ENCODE measurements at regions not wholly inside any gene's neighbourhood (a gene's known extent, or its start where the extent isn't known, plus 50 kb on each side); places are given as distances from the start of the nearest gene placed in this dataset.
A peak's percentile ranks its signal among the peaks of the same experiment; 100 is the strongest.
"Not testable (repeated sequence)": the region's sequence is repeated elsewhere in the genome, so short reads cannot be mapped to it uniquely, and the experiment has no call there.

DNA sequence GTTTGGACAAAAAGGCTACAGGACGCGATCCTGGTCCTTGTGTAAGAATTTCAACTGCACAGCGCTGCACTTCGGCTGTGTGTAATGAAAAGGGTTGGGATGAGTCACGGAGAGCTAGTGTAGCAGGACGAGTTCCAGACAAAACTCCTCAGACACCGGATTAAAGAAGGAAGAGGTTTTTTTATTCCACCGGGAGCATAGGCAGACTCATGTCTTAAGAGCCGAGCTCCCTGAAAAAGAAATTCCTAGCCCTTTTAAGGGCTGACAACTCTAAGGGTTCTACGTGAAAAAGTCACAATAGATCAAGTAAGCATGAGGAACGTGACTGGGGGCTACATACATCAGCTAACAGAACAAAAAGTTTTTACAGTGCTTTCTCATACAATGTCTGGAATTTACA lies 54.8 kb upstream of the FAM90A1 start:
- DNase-seq, result not testable (repeated sequence)

DNA sequence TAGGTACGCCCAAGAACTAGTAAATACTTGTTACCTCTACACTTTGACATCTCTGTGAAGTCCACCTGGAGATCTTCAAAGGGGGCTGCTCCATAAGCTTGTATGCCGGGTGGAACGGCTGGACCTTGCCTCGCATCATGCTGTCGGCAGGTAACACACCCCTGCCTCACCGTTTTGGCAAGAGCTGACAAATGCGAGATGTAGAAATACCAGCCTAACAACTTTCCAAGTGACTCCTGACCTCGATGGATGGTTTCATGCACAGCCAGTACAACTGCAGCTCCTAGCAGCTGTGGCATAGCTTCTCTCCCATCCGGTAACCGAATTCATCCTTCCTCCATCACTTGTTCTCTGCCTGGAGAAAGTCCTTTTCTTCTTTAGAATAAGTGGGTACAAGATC lies 58.3 kb upstream of the FAM90A1 start:
- DNase-seq, result not testable (repeated sequence)

DNA sequence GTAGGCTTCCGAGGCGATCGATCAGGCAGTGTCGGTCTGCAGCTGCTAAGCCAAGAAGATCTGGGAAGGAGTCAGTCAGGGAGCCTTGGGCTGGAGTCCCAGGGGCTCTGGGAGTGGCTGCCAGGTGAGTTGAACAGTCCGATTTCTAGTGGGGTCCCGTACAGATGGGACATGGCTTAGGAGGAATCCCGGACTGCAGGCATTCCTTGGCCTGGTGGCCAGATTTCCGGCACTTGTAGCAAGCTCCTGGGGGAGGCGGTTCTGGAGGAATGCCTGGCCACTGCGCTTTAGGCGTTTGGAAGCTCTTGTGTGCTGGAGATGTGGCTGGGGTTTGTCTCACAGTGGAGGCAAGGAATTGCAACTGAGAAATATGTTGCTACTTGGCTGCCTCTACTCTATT lies 64.3 kb upstream of the FAM90A1 start:
- DNase-seq, result not testable (repeated sequence)

DNA sequence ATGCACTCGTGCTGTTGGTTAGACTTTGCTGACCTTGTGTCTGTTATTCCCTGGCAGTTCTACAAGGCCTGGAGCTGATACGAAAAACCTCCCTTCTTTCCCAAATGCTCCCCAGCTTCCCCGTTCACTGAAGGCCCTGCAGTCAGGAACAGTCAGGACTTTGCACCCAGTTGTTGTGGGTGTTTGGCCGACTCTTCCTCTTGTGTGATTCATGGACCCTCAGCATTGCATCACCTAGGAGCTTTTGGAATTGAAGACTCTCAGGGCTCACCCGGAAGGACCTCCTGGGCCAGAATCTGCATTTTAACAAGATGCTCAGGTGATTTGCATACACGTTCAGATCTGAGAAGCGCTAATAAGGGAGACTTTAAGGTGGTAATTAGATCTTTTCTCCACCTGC lies 67.2 kb upstream of the FAM90A1 start:
- DNase-seq, result not testable (repeated sequence)

DNA sequence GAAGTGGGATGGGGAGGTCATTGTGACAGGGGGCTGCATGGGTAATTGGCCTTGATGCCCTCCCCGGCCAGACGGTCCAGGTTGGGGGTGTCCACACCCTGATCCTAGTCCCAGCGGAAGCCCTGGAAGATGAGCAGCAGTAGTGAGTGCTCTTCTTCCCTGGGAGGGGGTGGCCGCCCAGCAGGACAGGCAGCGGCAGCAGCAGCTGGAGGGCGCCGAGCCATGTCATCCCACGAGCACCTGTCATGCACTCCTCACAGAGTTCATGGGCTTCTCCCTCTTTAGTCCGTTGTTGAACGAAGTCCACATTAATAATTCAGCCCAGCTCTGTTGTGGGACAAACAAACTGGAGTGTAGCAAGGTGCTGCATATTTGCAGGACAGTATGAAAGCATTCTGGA lies 81.2 kb upstream of the FAM90A1 start:
- DNase-seq, result not testable (repeated sequence)

DNA sequence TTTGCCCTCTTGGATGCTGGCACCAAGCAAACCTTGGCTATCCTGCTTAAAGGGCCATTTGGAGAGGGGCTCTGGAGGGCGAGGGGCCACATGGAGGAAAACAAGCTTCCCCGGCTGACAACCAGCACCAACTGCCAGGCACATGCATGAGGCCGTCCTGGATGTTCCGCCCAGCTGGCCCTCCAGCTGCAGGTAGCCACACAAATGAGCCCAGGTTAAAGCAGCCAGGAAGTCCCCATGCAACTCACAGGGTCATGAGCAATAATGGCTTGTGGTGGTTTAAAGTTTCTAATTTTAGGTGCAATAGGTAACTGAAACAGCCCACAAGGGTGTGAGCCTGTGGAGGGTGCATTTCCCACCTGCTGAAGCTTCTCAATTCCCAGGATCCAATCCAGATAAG lies 88.6 kb upstream of the FAM90A1 start:
- not testable (repeated sequence) for DNase-seq

DNA sequence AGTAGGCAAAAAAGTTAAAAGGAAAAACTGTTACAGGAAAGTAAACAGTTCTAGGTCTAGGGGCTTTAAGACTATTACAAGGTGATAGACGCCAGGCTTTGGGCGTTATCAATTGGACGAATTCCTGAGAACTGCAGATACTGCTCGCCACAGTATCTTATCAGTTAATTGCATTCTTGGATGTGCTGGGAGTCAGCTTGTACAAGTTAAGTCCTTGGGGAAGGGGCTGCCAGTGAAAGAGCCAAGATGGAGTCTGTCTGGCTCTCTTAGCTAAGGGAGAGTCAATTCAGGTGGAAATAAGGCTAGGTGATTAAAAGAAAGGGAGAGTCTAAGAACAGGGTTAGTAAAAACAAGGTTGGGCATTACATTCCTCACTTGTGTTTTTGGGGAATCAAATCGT lies 90.3 kb upstream of the FAM90A1 start:
- not testable (repeated sequence) for DNase-seq

DNA sequence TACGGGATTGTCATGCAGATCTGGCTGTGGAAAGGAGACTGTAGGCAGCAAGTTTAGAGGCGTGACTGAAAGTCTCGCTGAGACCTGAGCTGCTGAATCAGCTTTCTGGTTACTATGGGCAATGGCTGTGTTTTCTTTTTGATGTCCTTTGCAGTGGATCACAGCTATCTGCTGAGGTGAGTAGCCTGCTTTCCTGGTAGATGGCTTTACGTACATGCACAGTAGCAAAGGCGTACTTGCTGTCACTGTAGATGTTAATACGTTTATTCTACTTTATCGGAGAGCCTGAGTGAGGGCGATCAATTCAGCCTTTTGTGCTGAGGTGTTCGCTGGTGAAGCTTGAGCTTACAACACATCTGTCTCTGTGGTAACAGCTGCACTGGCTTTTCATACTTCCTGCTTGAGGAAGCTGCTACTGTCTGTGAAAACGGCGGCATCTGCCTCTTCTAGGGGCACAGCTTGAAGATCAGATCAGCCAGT lies 92.9 kb upstream of the FAM90A1 start:
- DNase-seq, result not testable (repeated sequence)

DNA sequence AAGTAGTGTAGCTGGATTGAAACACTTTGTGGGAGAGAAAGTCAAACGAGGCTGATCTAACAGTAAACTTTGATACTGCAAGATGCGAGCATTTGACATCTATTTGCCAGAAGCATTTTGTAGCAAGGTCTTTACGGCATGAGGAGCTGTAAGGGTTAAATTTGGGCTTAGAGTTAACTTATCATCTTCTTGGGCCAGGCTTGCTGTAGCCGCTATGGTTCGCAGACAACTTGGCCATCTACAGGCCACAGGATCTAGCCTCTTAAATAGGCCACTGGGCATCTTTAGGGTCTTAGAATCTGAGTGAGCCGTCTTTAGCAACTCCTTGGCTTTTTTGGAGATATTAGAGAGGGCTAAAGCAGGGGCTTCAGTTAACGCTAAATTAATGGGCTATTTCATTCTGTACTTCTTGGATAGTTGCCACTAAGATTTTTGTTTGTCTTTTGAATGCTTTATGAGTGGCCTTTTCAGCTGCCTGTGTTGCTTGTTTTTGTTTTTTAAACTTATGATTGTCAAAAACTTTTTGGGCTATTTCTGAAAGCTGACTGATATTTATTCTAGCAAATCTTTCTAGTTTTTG lies 93.5 kb upstream of the FAM90A1 start:
- not testable (repeated sequence) for DNase-seq

DNA sequence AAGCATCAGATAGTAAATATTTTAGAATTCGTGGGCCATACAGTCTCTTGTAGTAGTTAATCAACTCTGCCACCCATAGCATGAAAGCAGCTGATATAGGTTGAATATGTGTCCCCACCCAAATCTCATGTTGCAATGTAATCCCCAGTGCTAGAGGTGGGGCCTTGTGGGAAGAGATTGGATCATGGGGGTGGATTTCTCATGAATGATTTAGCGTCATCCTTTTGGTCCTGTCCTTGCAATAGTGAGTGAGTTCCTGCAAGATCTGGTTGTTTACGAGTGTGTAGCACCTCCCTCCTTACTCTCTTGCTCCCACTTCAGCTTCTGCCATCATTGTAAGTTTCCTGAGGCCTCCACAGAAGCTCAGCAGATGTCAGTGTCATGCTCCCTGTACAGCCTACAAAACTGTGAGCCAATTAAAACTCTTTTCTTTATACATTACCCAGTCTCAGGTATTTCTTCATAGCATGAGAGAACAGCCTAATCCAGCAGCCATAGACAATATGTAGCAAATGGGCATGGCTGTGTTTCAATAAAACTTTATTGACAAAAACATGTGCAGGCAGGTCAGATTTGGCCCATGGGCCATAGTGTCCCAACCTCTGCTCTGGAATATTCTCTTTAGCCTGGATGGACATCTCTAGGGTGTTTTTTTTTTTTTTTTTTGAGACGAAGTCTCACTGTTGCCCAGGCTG lies 97.9 kb upstream of the FAM90A1 start:
- not testable (repeated sequence) for DNase-seq

DNA sequence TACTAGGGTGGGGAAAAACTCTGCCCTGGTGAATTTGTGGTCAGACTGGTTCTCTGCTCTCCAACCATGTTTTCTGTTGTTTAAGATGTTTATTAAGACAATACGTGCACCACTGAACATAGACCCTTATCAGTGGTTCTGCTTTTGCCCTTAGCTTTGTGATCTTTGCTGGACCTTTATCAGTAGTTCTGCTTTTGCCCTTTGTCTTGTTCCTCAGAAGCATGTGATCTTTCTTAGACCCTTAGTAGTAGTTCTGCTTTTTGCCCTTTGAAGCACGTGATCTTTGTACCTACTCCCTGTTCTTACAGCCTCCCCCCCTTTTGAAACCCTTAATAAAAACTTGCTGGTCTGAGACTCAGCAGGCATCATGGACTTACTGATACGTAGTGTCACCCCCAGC lies 101.4 kb upstream of the FAM90A1 start:
- DNase-seq, result not testable (repeated sequence)

DNA sequence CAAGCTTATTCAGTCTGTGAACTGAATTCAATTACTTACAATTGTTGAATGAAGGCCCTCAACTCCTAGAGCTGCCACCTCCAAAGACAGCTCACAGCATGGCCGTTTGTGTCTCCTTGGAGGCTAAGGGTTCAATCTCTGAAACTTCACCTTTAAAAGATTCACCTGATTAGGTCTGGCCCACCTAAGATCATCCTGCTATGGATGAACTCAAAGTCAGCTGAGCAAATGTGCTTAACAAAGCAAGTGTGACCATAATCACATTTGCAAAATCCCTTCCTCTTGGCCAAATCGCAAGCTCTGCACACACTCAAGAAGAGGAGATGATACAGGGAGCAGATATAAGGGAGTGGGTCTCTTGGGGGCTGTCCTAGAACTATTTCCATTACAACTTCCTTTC lies 105.0 kb upstream of the FAM90A1 start:
- not testable (repeated sequence) for DNase-seq

DNA sequence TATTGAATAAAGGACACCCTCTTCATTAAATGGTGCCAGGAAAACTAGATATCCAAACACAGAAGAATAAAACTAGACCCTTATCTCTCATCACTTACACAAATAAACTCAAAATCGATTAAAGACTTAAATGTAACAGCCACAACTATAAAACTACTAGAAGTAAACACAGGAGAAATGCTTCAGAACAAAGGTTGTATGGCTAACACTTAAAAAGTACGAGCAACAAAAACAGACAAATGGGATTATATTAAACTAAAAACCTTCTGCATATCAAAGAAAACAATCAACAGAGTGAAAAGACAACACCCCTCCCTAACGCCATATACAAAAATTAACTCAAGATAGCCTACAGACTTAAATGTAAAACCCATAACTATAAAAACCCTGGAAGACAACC lies 104.7 kb upstream of the CLEC6A start:
- DNase-seq, result not testable (repeated sequence)

DNA sequence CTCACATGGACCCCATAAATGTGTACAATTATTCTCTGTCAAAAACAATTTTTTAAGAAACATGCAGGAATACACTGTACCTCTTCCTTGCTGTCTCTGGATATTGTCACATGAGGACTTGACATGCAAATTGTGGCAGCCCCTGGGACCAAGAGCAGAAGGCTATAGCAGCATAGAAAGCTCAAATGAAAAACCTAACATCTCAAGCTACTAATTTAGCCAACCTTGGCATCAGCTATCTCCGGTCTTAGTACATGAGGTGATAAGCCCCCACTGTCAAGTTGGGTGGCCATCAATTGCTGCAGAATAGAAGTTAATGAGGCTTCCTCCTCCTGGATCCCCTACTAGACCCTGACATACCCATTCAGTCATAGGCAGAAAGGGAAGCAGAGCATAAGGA lies 101.0 kb upstream of the CLEC6A start:
- not testable (repeated sequence) for DNase-seq

DNA sequence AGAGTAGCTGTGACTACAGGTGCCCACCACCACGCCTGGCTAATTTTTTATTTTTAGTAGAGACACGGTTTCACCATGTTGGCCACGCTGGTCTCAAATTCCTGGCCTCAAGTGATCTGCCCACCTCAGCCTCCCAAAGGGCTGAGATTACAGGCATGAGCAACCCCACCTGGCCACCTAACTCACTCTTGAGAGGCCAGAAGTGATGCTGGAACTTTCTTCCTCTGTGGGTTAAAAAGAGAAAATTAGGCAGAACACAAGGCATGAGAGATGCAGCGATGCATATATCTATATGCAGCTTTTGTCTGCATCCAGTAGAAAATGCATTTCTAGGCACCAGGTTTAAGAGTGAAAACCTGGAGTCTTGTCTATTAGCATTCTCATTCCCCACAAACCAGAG lies 100.2 kb upstream of the CLEC6A start:
- DNase-seq, result not testable (repeated sequence)

DNA sequence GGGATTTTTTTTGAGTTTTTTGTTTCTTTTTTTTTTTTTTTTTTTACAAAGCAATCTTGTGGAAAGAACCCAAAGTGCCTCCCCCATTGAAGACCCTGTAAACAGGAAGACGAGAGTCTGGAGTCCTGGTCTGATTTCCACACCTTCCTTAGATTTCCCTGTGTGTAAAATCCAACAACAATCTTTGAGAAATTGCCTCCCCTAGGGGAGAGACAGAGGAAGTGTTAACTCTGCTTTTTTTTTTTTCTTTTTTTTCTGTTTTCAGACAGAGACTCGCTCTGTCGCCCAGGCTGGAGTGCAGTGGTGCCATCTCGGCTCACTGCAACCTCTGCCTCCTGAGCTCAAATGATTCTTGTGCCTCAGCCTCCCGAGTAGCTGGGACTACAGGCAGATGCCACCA lies 82.0 kb upstream of the CLEC6A start:
- not testable (repeated sequence) for DNase-seq

DNA sequence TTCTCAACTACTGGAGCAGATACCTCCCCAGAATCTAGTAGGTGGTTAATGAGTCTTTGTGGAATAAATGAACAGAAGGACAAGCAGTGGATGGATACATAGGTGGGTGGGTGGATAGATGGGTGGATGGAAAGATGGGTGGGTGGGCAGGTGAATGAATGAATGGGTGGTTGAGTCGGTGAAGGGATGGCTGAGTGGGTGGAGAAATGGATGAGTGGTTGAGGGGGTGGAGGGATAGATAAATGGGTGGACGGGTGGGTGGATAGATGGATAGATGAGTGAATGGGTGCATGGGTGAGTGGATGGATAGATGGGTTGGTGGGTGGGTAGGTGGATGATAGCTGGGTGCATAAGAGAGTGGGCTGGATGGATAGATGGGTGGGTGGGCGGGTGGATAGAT lies 80.6 kb upstream of the CLEC6A start:
- not testable (repeated sequence) for DNase-seq

DNA sequence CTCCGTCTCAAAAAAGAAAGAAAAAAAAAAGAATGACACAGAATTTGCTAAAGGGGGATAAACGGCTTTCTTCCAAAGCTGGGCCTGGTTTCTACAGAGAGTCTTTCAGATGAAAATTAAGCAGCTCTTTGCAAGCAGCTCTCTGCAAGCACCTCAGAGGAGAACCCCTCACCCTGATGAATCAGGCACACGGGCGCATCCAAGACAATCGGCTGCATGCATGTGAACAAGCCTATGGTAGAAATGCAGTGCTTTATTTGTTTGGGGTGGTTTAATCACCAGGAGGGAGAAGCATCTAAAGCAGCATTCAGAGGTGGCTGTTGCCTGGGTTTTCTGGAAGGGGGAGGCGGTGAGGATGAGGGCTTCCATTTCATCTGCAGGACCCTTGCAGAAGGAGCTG lies 78.0 kb upstream of the CLEC6A start:
- not testable (repeated sequence) for DNase-seq

DNA sequence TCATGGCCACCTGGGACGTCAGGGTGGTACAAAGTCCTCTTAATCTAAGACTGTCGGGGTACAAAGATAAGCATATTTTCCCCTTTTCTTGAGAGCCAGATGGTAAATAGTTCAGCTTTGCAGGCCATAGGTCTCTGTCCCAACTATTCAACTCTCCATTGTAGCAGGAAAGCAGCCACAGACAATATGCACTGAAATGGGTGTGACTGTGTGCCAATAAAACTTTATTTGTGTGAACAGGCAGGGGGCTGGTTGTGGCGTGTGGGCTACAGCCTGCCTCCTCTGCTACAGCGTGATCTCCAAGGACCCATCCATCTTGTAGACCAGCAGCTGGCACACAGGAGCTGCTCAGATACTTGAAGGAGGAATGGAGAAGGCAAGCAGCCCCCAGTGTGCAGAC lies 73.2 kb upstream of the CLEC6A start:
- DNase-seq, result not testable (repeated sequence)

DNA sequence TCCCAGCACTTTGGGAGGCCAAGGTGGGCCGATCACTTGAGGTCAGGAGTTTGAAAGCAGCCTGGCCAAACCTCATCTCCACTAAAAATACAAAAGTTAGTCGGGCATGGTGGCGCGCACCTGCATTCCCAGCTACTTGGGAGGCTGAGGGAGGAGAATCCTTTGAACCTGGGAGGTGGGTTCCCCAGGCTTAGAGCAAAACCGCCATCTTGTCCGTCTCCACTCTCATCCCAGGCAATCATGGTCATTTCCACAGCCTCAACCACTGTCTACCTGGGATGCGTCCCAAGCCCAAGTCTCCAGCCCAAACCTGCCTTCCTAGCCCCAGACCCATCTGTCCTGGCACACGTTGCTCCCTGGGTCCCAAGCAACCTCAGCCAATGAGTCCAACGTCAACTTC lies 71.1 kb upstream of the CLEC6A start:
- not testable (repeated sequence) for DNase-seq

DNA sequence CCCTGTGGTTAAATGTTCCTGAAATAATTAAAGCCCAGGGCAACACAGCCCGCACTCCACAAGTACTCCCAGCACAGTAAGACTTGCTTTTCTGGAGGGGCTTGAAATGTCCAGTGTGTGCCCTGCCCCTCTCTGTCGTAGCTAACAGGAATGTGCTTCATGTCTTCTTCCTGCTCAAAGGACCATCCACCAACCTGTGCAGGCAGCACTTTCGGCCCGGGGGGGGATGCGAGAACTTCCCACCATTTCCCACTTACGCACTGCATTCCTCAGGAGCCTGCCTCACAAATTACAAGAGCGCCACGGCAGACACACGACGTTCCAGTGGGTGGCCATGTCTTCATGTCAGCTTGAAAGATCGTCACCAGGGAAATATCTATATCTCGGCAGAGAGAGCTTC lies 70.3 kb upstream of the CLEC6A start:
- not testable (repeated sequence) for DNase-seq

DNA sequence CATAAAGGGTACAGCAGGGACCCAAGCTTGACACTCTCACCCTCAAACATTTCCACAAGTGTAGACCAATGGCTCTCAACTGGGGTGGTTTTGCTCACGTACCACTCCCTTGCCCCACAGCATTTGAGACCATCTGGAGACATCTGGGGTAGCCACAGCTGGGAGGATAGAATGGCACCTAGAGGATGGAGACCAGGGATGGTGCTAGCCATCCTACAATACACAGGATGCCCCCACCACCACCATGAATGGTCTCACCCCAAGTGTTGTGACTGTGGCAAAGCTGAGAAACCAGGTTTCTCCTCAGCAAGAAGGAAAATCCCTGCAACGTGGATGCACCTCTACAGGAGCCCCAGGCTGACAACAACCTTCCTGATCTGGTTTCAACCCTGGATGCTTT lies 69.1 kb upstream of the CLEC6A start:
- DNase-seq, result not testable (repeated sequence)

DNA sequence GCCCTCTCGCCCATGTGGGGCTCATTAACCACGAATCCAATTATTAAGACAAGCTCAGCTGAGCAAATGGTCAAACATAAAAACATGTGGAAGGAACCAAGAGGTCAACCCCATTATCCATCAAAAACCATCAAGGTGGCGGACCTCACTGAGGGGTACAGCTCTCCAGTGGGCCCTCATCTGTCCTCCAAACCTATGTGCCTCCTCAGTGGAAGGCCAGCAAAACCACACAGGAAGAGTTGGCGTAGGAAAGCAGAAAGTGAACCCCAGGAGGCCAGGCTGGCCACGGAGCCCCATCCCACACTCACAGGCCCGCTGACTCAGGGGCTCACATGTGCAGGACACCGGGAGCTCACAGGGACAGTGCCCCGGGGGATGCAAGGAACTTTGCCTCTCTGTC lies 66.5 kb upstream of the CLEC6A start:
- DNase-seq, result not testable (repeated sequence)

DNA sequence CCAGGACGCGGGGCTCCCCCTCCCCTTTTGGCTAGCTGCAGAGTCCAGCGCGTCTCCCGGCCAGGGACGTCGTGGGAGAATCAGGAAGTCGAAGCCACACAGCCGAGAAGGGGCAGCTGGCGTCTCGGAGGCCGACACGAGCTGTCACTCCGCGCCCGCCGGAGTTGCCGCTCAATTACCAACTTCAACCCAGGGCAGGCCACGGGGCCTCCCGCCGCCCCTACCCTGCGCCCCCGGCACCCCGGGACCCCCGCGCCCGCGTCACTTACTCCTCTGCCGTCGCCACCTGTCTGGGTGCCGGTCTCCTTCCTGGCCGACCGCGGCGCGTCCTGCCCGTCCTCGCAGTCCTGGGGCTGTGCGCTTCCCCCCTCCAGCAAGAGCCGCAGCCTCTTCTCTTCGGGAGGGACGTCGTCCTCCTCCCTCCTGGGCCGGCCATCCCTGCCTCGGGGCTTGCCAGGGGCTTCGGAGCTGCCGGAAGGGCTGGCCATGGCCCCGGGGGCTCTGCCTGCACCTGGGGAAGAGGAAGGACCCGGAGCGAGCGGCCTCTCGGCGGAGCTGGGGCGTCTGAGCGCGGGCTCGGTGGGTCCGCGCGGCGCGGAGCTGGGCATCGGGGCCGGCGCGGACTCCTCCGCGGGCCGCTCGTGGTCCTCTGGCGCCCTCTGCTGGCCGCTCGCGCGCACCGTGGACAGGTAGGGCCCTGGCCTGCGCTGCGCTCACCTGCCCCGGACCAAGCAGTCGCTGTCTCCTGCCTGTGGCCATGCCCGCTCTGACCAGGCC lies 65.6 kb upstream of the CLEC6A start:
- peak; percentile 71 for DNase-seq
